ENCODE measurements at regions not wholly inside any gene's neighbourhood (a gene's known extent, or its start where the extent isn't known, plus 50 kb on each side); places are given as distances from the start of the nearest gene placed in this dataset.

GRCh38 chr2:16161085-16161565 is 220.8 kb downstream of the MYCN start:
- H3K27ac ChIP-seq = no peak overlapping the region
- TF ChIP-seq CTCF (IDR thresholded peaks at IDR 0.05) (no peak), ZFX (IDR thresholded peaks at IDR 0.05; ENCODE audit: borderline replicate concordance) (no peak)

GRCh38 chr2:16160281-16161084 is 220.1 kb downstream of the MYCN start:
- H3K27ac ChIP-seq = no peak overlapping the region
- TF ChIP-seq CTCF (IDR thresholded peaks at IDR 0.05) = no peak
- no peak for TF ChIP-seq ZFX (IDR thresholded peaks at IDR 0.05; ENCODE audit: borderline replicate concordance)

- no peak overlapping the region for H3K27ac ChIP-seq
- no peak for TF ChIP-seq CTCF (IDR thresholded peaks at IDR 0.05)
- no peak for TF ChIP-seq ZFX (IDR thresholded peaks at IDR 0.05; ENCODE audit: borderline replicate concordance)
Measured at GRCh38 chr2:16156411-16156810, 216.1 kb downstream of the MYCN start.

GRCh38 chr2:16155766-16156165 is 215.4 kb downstream of the MYCN start:
- TF ChIP-seq CTCF (IDR thresholded peaks at IDR 0.05) (no peak), ZFX (IDR thresholded peaks at IDR 0.05; ENCODE audit: borderline replicate concordance) (no peak)
- no peak overlapping the region for H3K27ac ChIP-seq

GRCh38 chr2:16155366-16155765 is 215.0 kb downstream of the MYCN start:
- no peak for TF ChIP-seq CTCF (IDR thresholded peaks at IDR 0.05)
- TF ChIP-seq ZFX (IDR thresholded peaks at IDR 0.05; ENCODE audit: borderline replicate concordance) = no peak
- no peak overlapping the region for H3K27ac ChIP-seq

GRCh38 chr2:16154501-16155280 is 214.3 kb downstream of the MYCN start:
- TF ChIP-seq CTCF (IDR thresholded peaks at IDR 0.05) = no peak
- no peak for TF ChIP-seq ZFX (IDR thresholded peaks at IDR 0.05; ENCODE audit: borderline replicate concordance)
- no peak overlapping the region for H3K27ac ChIP-seq

GRCh38 chr2:16154061-16154460 is 213.7 kb downstream of the MYCN start:
- TF ChIP-seq CTCF (IDR thresholded peaks at IDR 0.05) (no peak), ZFX (IDR thresholded peaks at IDR 0.05; ENCODE audit: borderline replicate concordance) (no peak)
- H3K27ac ChIP-seq = no peak overlapping the region

All from 22Rv1 (cell line).